PFSK-1 (cell line): ENCODE measurements at regions not wholly inside any gene's neighbourhood (a gene's known extent, or its start where the extent isn't known, plus 50 kb on each side); places are given as distances from the start of the nearest gene placed in this dataset.

ENCODE experiments used
- FOXP2 ChIP-seq: optimal IDR thresholded peaks from 2 replicates; pipeline ENCODE3; 2011; ENCODE audit warnings: borderline replicate concordance, control low read depth, inconsistent platforms; ENCODE audit not compliant: insufficient read depth; ENCODE audit errors: extremely low read length, extremely low read depth
- POLR2AphosphoS5 ChIP-seq: IDR thresholded peaks from 2 replicates; pipeline ENCODE4 v1.6.1; 2012; ENCODE audit warnings: low read depth, mild to moderate bottlenecking, control low read depth, low read length, moderate library complexity
- SIN3A ChIP-seq: IDR thresholded peaks from 2 replicates; pipeline ENCODE4 v1.6.1; 2012; ENCODE audit warnings: mild to moderate bottlenecking, low read length, moderate library complexity, borderline replicate concordance; ENCODE audit not compliant: insufficient read depth
- TAF1 ChIP-seq: IDR thresholded peaks from 2 replicates; pipeline ENCODE4 v1.6.1; 2012; ENCODE audit warnings: low read length, control low read depth, borderline replicate concordance; ENCODE audit not compliant: insufficient read depth
- TF ChIP-seq, protein P1 (sequence below), 2 experiments: IDR thresholded peaks; 2 replicates each; pipeline versions ENCODE4 v1.6.1 to v1.8.0; 2011 to 2012; ENCODE audit warnings: low read depth in 2 of 2, low read length in 2 of 2, control low read depth in 1 of 2, inconsistent platforms in 1 of 2, mild to moderate bottlenecking in 1 of 2, moderate library complexity in 1 of 2; ENCODE audit not compliant: insufficient read depth in 1 of 2

DNA sequence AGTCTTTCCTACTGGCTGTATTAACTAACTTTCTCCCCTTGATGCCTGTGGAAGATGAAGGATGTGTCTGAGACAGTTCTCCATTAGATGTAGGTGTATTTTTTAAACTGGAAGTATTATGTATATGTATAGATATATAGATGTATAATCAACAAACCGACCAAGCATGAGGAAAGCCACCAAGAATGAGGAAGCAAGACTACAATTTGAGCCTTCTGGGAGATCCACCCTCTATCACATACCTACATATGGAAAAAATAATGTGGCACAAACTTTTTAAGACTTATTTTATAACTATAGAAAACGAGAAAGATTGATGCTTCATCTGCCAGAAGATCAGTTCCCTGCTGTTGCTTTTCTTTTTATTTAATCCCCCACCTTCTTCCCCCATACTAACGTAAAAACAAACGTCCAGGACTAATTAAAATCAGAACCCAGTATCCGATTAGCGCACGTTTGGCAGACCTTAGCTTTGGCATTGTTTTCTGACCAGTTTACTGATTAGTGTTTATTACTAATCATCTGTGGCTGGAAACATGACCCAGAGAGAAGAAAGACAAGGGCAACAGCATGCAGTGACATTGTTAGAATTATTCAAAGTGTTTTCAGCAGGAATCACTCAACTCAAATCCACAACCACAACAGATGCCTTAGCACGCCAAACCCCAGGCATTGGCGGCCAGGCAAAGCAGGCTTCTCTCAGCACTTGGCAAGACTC is 490.2 kb downstream of the EBF1 start:
- no peak for TF ChIP-seq POLR2AphosphoS5
- TF ChIP-seq, protein P1, sequence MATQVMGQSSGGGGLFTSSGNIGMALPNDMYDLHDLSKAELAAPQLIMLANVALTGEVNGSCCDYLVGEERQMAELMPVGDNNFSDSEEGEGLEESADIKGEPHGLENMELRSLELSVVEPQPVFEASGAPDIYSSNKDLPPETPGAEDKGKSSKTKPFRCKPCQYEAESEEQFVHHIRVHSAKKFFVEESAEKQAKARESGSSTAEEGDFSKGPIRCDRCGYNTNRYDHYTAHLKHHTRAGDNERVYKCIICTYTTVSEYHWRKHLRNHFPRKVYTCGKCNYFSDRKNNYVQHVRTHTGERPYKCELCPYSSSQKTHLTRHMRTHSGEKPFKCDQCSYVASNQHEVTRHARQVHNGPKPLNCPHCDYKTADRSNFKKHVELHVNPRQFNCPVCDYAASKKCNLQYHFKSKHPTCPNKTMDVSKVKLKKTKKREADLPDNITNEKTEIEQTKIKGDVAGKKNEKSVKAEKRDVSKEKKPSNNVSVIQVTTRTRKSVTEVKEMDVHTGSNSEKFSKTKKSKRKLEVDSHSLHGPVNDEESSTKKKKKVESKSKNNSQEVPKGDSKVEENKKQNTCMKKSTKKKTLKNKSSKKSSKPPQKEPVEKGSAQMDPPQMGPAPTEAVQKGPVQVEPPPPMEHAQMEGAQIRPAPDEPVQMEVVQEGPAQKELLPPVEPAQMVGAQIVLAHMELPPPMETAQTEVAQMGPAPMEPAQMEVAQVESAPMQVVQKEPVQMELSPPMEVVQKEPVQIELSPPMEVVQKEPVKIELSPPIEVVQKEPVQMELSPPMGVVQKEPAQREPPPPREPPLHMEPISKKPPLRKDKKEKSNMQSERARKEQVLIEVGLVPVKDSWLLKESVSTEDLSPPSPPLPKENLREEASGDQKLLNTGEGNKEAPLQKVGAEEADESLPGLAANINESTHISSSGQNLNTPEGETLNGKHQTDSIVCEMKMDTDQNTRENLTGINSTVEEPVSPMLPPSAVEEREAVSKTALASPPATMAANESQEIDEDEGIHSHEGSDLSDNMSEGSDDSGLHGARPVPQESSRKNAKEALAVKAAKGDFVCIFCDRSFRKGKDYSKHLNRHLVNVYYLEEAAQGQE (IDR thresholded peaks at IDR 0.05; ENCODE audit: insufficient read depth in 1 of 2, low read depth in 2 of 2, low read length in 2 of 2) = no peak
- no peak for TF ChIP-seq TAF1
- no peak for TF ChIP-seq FOXP2
- no peak for TF ChIP-seq SIN3A

DNA sequence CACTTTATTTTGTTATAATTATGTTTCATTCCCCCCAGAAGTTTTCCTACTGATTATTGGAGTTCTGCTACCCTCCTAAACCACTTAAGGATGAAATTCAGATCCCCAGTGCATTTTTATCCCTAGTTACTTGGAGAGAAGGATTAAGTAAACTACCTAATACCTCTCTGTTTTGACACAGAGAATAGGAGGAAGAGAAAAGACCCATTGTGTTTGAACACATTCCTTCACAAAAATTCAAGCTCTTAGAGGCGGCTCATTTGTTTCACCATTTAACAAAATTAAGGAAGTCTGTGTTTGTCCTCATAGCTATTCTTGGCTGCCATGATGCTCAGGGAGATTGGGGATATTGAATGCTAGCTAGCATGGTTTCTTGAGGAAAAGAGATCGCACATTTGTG is 492.6 kb downstream of the EBF1 start:
- TF ChIP-seq, protein P1 (IDR thresholded peaks at IDR 0.05; ENCODE audit: insufficient read depth in 1 of 2, low read depth in 2 of 2, low read length in 2 of 2) = no peak
- TF ChIP-seq TAF1 (no peak), FOXP2 (no peak), SIN3A (no peak), POLR2AphosphoS5 (no peak)

DNA sequence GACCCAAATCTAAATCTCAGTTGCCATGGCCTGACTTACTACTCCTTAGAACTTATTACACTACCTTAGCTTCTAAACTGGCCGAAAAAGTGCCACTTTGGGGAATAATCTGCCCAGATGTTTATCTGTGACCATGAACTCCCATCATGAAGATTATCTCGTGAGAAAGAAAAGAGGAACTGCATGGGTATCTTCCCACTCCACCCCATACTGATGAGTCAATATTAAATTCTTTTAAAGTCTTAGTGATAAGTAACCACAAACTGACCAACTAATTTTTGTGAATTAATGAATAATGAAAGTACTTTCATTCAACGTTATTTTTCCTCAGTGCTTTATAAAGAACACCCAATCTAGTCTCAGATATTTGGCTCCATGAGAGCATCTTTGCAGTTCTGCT is 493.5 kb downstream of the EBF1 start:
- TF ChIP-seq, protein P1 (IDR thresholded peaks at IDR 0.05; ENCODE audit: insufficient read depth in 1 of 2, low read depth in 2 of 2, low read length in 2 of 2) = no peak
- no peak for TF ChIP-seq FOXP2
- no peak for TF ChIP-seq TAF1
- TF ChIP-seq SIN3A = no peak
- TF ChIP-seq POLR2AphosphoS5 = no peak

DNA sequence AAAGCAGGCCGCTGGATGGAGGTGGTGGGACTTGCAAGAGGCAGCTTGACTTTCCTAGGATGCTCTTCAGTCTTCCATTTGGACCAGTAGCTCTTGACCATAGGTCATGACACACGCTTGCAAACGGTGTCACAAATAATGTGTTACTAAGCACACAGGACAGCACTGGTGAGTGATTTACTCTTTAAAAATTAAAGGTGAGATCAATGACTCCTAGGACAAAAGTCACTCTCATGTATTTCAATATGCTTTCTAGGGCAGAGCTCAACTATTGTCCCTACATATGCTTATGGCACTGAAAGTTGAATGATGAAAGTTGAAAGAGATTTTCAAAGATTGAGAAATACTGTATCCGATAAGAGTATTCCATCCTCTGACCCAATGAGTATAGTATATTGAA is 496.7 kb downstream of the EBF1 start:
- TF ChIP-seq, protein P1 (IDR thresholded peaks at IDR 0.05; ENCODE audit: insufficient read depth in 1 of 2, low read depth in 2 of 2, low read length in 2 of 2) = no peak
- TF ChIP-seq TAF1 (no peak), FOXP2 (no peak), SIN3A (no peak), POLR2AphosphoS5 (no peak)
